HG03039 (cell line): ENCODE measurements at regions not wholly inside any gene's neighbourhood (a gene's known extent, or its start where the extent isn't known, plus 50 kb on each side); places are given as distances from the start of the nearest gene placed in this dataset.

Source experiments
- ATAC-seq: cut with Tn5 transposase; IDR thresholded peaks from one replicate; pipeline ENCODE4 v1.9.1; 2021; ENCODE audit warnings: mild to moderate bottlenecking, moderate library complexity; ENCODE audit not compliant: unreplicated experiment

GRCh38 chr3:72336114-72336651 lies 512.1 kb downstream of the SHQ1 start:
- no peak for ATAC-seq

- no peak for ATAC-seq
These were observed 512.7 kb downstream of the SHQ1 start for GRCh38 chr3:72335458-72336095.

- no peak for ATAC-seq
These were observed 513.4 kb downstream of the SHQ1 start for GRCh38 chr3:72334681-72335457.

GRCh38 chr3:72332689-72333088 lies 515.6 kb downstream of the SHQ1 start:
- ATAC-seq, result no peak

- no peak for ATAC-seq
These were observed 516.2 kb downstream of the SHQ1 start for GRCh38 chr3:72332036-72332435.

GRCh38 chr3:72331076-72331475 lies 517.2 kb downstream of the SHQ1 start:
- ATAC-seq, result no peak

GRCh38 chr3:72329354-72329753 lies 518.9 kb downstream of the SHQ1 start:
- ATAC-seq, result no peak

GRCh38 chr3:72328755-72329277 lies 519.4 kb downstream of the SHQ1 start:
- ATAC-seq, result no peak

GRCh38 chr3:72327008-72327407 lies 521.2 kb downstream of the SHQ1 start:
- no peak for ATAC-seq

- no peak for ATAC-seq
These were observed 523.9 kb downstream of the SHQ1 start for GRCh38 chr3:72324253-72324811.

- no peak for ATAC-seq
These were observed 524.5 kb downstream of the SHQ1 start for GRCh38 chr3:72323773-72324172.

GRCh38 chr3:72322264-72322976 lies 525.8 kb downstream of the SHQ1 start:
- no peak for ATAC-seq

- ATAC-seq, result no peak
These were observed 527.3 kb downstream of the SHQ1 start for GRCh38 chr3:72320955-72321303.

- ATAC-seq, result no peak
These were observed 527.9 kb downstream of the SHQ1 start for GRCh38 chr3:72320095-72320954.

- no peak for ATAC-seq
These were observed 528.8 kb downstream of the SHQ1 start for GRCh38 chr3:72319194-72320094.

- no peak for ATAC-seq
These were observed 529.6 kb downstream of the SHQ1 start for GRCh38 chr3:72318504-72319193.

- no peak for ATAC-seq
These were observed 530.8 kb downstream of the SHQ1 start for GRCh38 chr3:72317491-72317890.

GRCh38 chr3:72316501-72317279 lies 531.6 kb downstream of the SHQ1 start:
- no peak for ATAC-seq
